ENCODE measurements at regions not wholly inside any gene's neighbourhood (a gene's known extent, or its start where the extent isn't known, plus 50 kb on each side); places are given as distances from the start of the nearest gene placed in this dataset.

- Histone ChIP-seq H3K27me3 (no peaks in the 10 kb centered on the region), H2AFZ (no peak overlapping the region), H3K9me3 (ENCODE audit: low read depth) (no peaks in the 10 kb centered on the region), H3K4me2 (no peak overlapping the region), H3K4me3 (no peak overlapping the region), H3K4me1 (ENCODE audit: insufficient read depth) (no peaks in the 10 kb centered on the region), H3K27ac (no peak overlapping the region), H4K20me1 (ENCODE audit: insufficient read depth, poor library complexity, severe bottlenecking) (no peaks in the 10 kb centered on the region), H3K9me2 (replicated peaks; ENCODE audit: insufficient read depth) (no peaks in the 10 kb centered on the region), H3K79me2 (no peaks in the 10 kb centered on the region), H3K36me3 (replicated peaks; ENCODE audit: insufficient read depth, low read depth) (no peaks in the 10 kb centered on the region)
- WGBS (ENCODE audit: low lambda C conversion rate, missing lambda C conversion rate), result 85% methylated on average over 2 of the region's 2 CpGs
- DNase-seq (ENCODE audit: low spot score), result no peak
- no peak for TF ChIP-seq EZH2 (IDR thresholded peaks at IDR 0.05; ENCODE audit: borderline replicate concordance)
- no peak for TF ChIP-seq EZH2phosphoT487 (IDR thresholded peaks at IDR 0.05; ENCODE audit: low read depth, severe bottlenecking, unreplicated experiment)
- TF ChIP-seq CTCF (IDR thresholded peaks at IDR 0.05; ENCODE audit: poor library complexity), result no peak
Observed at GRCh38 chr4:34851411-34851810, 1392.9 kb downstream of the ARAP2 start.

DNA sequence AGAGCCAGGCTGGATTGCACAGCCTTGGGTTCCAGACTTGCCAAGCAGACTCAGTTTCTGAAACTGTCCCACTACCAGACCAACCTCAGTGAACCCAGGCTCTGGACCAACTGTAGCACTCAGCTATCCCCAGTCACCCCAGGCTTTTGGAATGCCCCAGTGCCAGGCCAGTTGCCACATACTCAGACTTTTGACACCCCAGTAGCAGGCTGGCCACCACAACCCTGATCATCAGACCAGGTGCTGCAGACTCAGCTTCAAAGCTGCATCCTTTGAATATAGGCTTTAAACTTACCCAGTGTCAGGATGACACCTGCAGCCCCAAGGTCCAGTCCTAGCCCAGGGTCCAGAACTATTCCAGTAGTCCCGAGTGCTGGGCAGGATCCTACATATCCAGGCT is 1389.9 kb downstream of the ARAP2 start:
- Histone ChIP-seq H3K27me3 (no peaks in the 10 kb centered on the region), H3K9me3 (ENCODE audit: low read depth) (no peaks in the 10 kb centered on the region), H3K79me2 (no peaks in the 10 kb centered on the region), H3K4me2 (no peak overlapping the region), H3K4me3 (no peak overlapping the region), H4K20me1 (ENCODE audit: insufficient read depth, poor library complexity, severe bottlenecking) (no peaks in the 10 kb centered on the region), H3K36me3 (replicated peaks; ENCODE audit: insufficient read depth, low read depth) (no peaks in the 10 kb centered on the region), H3K9me2 (replicated peaks; ENCODE audit: insufficient read depth) (no peaks in the 10 kb centered on the region), H3K27ac (no peak overlapping the region), H2AFZ (no peak overlapping the region), H3K4me1 (ENCODE audit: insufficient read depth) (no peaks in the 10 kb centered on the region)
- DNase-seq (ENCODE audit: low spot score), result no peak
- TF ChIP-seq EZH2phosphoT487 (IDR thresholded peaks at IDR 0.05; ENCODE audit: low read depth, severe bottlenecking, unreplicated experiment), result no peak
- TF ChIP-seq CTCF (IDR thresholded peaks at IDR 0.05; ENCODE audit: poor library complexity), result no peak
- TF ChIP-seq EZH2 (IDR thresholded peaks at IDR 0.05; ENCODE audit: borderline replicate concordance), result no peak
- WGBS (ENCODE audit: low lambda C conversion rate, missing lambda C conversion rate), result 100% methylated on average over 1 of the region's 1 CpG

DNA sequence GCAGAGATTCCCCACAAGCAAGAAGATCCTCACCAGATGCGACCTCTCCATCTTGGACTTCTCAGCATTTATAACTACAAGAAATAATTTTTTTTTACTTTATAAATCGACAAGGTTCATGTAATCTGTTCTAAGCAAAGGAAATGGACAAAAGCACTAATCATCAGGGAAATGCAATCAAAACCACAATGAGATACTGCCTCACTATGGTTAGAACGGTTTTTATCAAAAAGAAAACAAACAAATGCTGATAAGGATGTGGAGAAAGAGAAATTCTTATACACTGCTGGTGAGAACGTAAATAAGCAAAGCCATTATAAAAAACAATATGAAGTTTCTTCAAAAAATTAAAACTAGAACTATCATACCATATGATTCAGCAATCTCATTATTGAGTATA is 1382.6 kb downstream of the ARAP2 start:
- Histone ChIP-seq H3K79me2 (no peaks in the 10 kb centered on the region), H3K27ac (no peak overlapping the region), H3K9me3 (ENCODE audit: low read depth) (no peaks in the 10 kb centered on the region), H3K9me2 (replicated peaks; ENCODE audit: insufficient read depth) (no peaks in the 10 kb centered on the region), H3K4me2 (no peak overlapping the region), H4K20me1 (ENCODE audit: insufficient read depth, poor library complexity, severe bottlenecking) (no peaks in the 10 kb centered on the region), H3K4me3 (no peak overlapping the region), H2AFZ (no peak overlapping the region), H3K4me1 (ENCODE audit: insufficient read depth) (no peaks in the 10 kb centered on the region), H3K27me3 (no peaks in the 10 kb centered on the region), H3K36me3 (replicated peaks; ENCODE audit: insufficient read depth, low read depth) (no peaks in the 10 kb centered on the region)
- TF ChIP-seq EZH2 (IDR thresholded peaks at IDR 0.05; ENCODE audit: borderline replicate concordance) (no peak), EZH2phosphoT487 (IDR thresholded peaks at IDR 0.05; ENCODE audit: low read depth, severe bottlenecking, unreplicated experiment) (no peak)
- no peak for DNase-seq (ENCODE audit: low spot score)
- WGBS (ENCODE audit: low lambda C conversion rate, missing lambda C conversion rate), result 51% methylated on average over 4 of the region's 4 CpGs

DNA sequence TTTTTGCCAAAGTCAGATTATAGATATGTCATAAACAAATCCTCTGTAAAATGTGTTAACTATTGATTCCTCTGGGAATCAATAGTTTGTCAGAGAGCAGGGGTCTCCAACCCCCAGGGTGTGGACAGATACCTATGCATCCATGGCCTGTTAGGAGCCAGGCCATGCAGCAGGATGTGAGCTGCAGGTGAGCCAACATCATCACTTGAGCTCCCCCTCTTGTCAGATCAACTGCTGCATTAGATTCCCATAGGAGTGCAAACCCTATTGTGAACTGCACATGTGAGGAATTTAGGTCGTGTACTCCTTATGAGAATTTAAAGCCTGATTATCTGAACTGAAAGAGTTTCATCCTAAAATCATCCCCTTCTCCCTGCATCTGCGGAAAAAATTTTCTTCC is 1365.4 kb downstream of the ARAP2 start:
- 72% methylated on average over 2 of the region's 2 CpGs for WGBS (ENCODE audit: low lambda C conversion rate, missing lambda C conversion rate)
- no peaks in the 10 kb centered on the region for H3K4me1 ChIP-seq (ENCODE audit: insufficient read depth)

More for the DNA sequence above, 1365.4 kb downstream of the ARAP2 start:
- no peak for TF ChIP-seq EZH2phosphoT487 (IDR thresholded peaks at IDR 0.05; ENCODE audit: low read depth, severe bottlenecking, unreplicated experiment)
- peak; percentile 4 for TF ChIP-seq CTCF (IDR thresholded peaks at IDR 0.05; ENCODE audit: poor library complexity)
- no peak for TF ChIP-seq EZH2 (IDR thresholded peaks at IDR 0.05; ENCODE audit: borderline replicate concordance)
- H3K4me3 ChIP-seq, result no peak overlapping the region
- no peak overlapping the region for H3K4me2 ChIP-seq
- no peaks in the 10 kb centered on the region for H3K36me3 ChIP-seq (replicated peaks; ENCODE audit: insufficient read depth, low read depth)
- DNase-seq (ENCODE audit: low spot score), result no peak
- H3K9me3 ChIP-seq (ENCODE audit: low read depth), result no peaks in the 10 kb centered on the region
- H3K79me2 ChIP-seq, result no peaks in the 10 kb centered on the region
- H3K27ac ChIP-seq, result no peak overlapping the region
- H4K20me1 ChIP-seq (ENCODE audit: insufficient read depth, poor library complexity, severe bottlenecking), result no peaks in the 10 kb centered on the region
- H3K27me3 ChIP-seq, result no peaks in the 10 kb centered on the region
- no peak overlapping the region for H2AFZ ChIP-seq
- no peaks in the 10 kb centered on the region for H3K9me2 ChIP-seq (replicated peaks; ENCODE audit: insufficient read depth)
